WI38 (cell line): ENCODE measurements at regions not wholly inside any gene's neighbourhood (a gene's known extent, or its start where the extent isn't known, plus 50 kb on each side); places are given as distances from the start of the nearest gene placed in this dataset.

Source experiments
- H3K4me3 ChIP-seq: 2 replicates; pipeline ENCODE4 v1.5.1; 2011; ENCODE audit warnings: low read depth, mild to moderate bottlenecking, control low read depth, low read length
- TF ChIP-seq, protein P1 (sequence below): IDR thresholded peaks from 2 replicates; pipeline ENCODE4 v1.5.1; 2012; ENCODE audit warnings: low read depth, mild to moderate bottlenecking, control low read depth, low read length

DNA sequence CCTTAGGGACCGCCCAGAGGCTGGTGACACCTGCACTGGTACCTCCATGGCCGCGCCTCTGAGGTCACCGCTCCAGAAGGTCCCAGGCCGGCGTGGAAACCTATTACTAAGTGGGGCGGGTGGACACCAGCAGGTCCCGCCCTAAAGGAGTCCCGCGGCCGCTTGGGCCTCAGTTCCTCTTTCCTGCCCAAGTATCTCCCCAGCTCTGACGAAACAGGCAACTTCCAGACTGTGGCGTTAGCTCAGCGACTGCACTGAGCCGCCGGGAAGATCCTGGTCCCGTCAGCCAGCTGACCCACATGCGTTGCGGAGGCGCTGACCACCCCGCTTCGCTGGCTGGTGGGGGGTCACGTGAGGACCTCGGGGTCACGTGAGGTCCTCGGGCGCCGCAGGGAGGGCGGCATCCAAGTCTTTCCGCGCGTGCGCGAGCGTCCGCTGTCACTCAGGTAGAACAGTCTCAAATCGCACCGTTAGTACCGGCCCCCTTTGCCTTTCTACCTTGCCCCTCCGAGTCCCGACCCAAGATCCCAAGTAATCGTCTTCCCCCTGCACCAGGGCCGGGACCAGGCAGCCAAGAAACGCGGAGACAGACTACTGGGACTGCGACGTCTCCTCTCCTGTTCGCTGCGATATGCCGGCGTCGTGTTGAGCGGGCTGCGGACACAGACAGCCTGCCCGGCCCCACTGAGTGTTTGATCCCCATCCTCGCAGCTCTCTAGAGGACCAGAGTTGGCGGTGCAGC, 53.7 kb upstream of the KDM4C start:
- peak overlapping the region; percentile 54 for H3K4me3 ChIP-seq
- TF ChIP-seq, protein P1, sequence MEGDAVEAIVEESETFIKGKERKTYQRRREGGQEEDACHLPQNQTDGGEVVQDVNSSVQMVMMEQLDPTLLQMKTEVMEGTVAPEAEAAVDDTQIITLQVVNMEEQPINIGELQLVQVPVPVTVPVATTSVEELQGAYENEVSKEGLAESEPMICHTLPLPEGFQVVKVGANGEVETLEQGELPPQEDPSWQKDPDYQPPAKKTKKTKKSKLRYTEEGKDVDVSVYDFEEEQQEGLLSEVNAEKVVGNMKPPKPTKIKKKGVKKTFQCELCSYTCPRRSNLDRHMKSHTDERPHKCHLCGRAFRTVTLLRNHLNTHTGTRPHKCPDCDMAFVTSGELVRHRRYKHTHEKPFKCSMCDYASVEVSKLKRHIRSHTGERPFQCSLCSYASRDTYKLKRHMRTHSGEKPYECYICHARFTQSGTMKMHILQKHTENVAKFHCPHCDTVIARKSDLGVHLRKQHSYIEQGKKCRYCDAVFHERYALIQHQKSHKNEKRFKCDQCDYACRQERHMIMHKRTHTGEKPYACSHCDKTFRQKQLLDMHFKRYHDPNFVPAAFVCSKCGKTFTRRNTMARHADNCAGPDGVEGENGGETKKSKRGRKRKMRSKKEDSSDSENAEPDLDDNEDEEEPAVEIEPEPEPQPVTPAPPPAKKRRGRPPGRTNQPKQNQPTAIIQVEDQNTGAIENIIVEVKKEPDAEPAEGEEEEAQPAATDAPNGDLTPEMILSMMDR, result no peak

DNA sequence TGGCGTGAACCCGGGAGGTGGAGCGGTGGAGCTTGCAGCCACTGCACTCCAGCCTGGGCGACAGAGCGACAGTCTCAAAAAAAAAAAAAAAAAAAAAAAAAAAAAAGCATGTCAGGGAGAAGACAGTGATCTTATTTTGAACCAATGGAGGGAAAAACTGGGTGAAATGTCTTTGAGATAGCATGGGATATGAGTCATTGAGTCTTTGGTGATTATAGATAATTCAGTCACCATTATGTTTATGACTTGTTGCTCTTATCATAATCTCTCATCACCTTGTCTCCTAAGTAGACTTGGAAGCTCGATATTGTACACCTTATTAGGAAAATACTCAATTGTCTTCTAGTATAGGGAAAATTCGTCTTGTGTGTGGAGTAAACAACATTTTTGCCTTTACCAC, 55.1 kb upstream of the KDM4C start:
- TF ChIP-seq, protein P1, result no peak
- H3K4me3 ChIP-seq, result no peak overlapping the region

DNA sequence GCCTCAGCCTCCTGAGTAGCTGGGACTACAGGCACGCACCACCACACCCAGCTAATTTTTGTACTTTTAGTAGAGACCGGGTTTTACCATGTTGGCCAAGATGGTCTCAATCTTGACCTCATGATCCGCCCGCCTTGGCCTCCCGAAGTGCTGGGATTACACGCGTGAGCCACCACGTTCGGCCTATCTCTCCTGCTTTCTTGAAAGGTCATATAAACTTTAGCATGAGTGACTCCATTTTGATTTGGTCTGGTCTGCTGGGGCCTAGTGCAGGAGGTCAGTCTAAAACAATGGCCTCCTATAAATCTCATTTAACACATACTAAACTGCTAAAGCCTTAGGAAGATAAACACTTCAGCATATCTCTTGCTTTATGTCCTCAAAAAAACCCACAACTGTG, 50.6 kb upstream of the GLDC start:
- H3K4me3 ChIP-seq, result no peak overlapping the region
- TF ChIP-seq, protein P1, result no peak

DNA sequence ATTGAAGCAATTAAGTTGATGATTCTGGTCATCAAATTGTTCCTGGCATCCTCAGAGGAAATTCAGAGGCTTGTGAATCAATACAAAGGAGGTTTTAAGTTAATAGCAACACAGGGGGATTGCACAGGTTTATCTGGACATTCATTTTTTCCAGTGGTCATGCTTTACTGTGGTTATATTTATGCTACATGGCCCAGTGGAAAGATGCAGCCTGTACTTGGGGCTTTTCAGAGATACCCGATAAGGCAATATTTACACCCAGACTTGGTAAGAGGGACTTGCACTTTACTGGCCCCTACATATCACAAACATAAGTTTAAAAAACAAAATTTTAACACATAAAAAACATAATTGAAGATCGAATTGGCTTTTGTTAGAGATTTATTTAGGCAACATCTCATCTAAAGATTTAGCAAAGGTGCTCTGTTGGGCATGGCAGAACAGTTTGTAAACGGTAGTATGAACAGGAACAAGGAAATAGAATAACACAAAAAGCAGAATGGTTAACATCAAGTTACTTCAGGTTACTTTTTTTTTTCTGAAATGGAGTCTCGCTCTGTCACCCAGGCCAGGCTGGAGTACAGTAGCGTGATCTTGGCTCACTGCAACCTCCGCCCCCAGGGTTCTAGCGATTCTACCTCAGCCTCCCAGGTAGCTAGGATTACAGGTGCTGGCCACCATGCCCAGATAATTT, 49.7 kb upstream of the GLDC start:
- TF ChIP-seq, protein P1, result no peak

More for the DNA sequence above, 49.7 kb upstream of the GLDC start:
- no peak overlapping the region for H3K4me3 ChIP-seq
